Neural cell (in vitro differentiated cells): ENCODE measurements at regions not wholly inside any gene's neighbourhood (a gene's known extent, or its start where the extent isn't known, plus 50 kb on each side); places are given as distances from the start of the nearest gene placed in this dataset.

Experiments
- H2AFZ ChIP-seq: fragments of 200-600, 300-800 bp; sonication (generic), shearing (Covaris generic); 2 replicates; pipeline ENCODE4 v1.6.0; 2014; ENCODE audit warnings: low read depth, mild to moderate bottlenecking, antibody characterized with exemption, low read length, moderate library complexity
- H3F3A ChIP-seq: fragments of 200-600 bp; shearing (Covaris generic); 2 replicates; pipeline ENCODE4 v1.6.1; 2016; ENCODE audit warnings: mild to moderate bottlenecking, moderate library complexity, mixed read lengths, antibody characterized with exemption, low read length; ENCODE audit not compliant: insufficient read depth, poor library complexity, severe bottlenecking
- H3K27ac ChIP-seq: fragments of 200-600, 300-800 bp; sonication (generic), shearing (Covaris generic); 2 replicates; pipeline ENCODE4 v1.5.1; 2014; ENCODE audit warnings: mild to moderate bottlenecking, low read length, moderate library complexity
- H3K27me3 ChIP-seq: fragments of 300-800, 200-600 bp; sonication (generic), shearing (Covaris generic); 2 replicates; pipeline ENCODE4 v1.6.0; 2014; ENCODE audit warnings: mild to moderate bottlenecking, low read depth, low read length, moderate library complexity; ENCODE audit not compliant: insufficient read depth
- H3K36me3 ChIP-seq: fragments of 300-800, 200-600 bp; sonication (generic), shearing (Covaris generic); 2 replicates; pipeline ENCODE4 v1.5.1; 2014; ENCODE audit warnings: mild to moderate bottlenecking, antibody characterized with exemption, low read length, moderate library complexity; ENCODE audit not compliant: insufficient read depth
- H3K4me2 ChIP-seq: fragments of 300-800, 200-600 bp; sonication (generic), shearing (Covaris generic); 2 replicates; pipeline ENCODE4 v1.6.0; 2014; ENCODE audit warnings: mild to moderate bottlenecking, low read length
- H3K4me3 ChIP-seq: fragments of 300-800, 200-600 bp; sonication (generic), shearing (Covaris generic); 2 replicates; pipeline ENCODE4 v1.5.1; 2014; ENCODE audit warnings: mild to moderate bottlenecking, low read length, moderate library complexity
- H3K79me2 ChIP-seq: fragments of 200-600 bp; shearing (Covaris generic); replicated peaks from 2 replicates; pipeline ENCODE4 v1.6.0; 2014; ENCODE audit warnings: mild to moderate bottlenecking, low read length, moderate library complexity; ENCODE audit not compliant: insufficient read depth
- H3K9ac ChIP-seq: fragments of 300-800, 200-600 bp; sonication (generic), shearing (Covaris generic); 2 replicates; pipeline ENCODE4 v1.6.1; 2016; ENCODE audit warnings: mild to moderate bottlenecking, low read length, mixed read lengths
- H3K9me2 ChIP-seq: fragments of 200-600 bp; shearing (Covaris generic); 2 replicates; pipeline ENCODE4 v1.6.1; 2016; ENCODE audit warnings: mild to moderate bottlenecking, low read length, mixed read lengths; ENCODE audit not compliant: insufficient read depth
- H3K9me3 ChIP-seq: fragments of 200-600, 300-800 bp; sonication (generic), shearing (Covaris generic); 2 replicates; pipeline ENCODE4 v1.6.1; 2016; ENCODE audit warnings: mild to moderate bottlenecking, mixed run types, low read length, moderate library complexity, mixed read lengths
- H4K20me1 ChIP-seq: fragments of 200-600 bp; shearing (Covaris generic); 2 replicates; pipeline ENCODE4 v1.6.1; 2016; ENCODE audit warnings: mild to moderate bottlenecking, mixed run types; ENCODE audit not compliant: insufficient read depth
- CTCF ChIP-seq: fragments of 450-650 bp; IDR thresholded peaks from 2 replicates; pipeline ENCODE4 v1.5.1; 2014; ENCODE audit warnings: antibody characterized with exemption, mild to moderate bottlenecking, moderate library complexity; ENCODE audit not compliant: poor library complexity, severe bottlenecking
- EP300 ChIP-seq: fragments of 450-650 bp; conservative IDR thresholded peaks from 2 replicates; pipeline ENCODE4 v1.6.1; 2014; ENCODE audit warnings: antibody characterized with exemption, mild to moderate bottlenecking, moderate library complexity; ENCODE audit not compliant: poor library complexity, severe bottlenecking
- EZH2 ChIP-seq: fragments of 200-600, 300-800 bp; shearing (Covaris generic), sonication (generic); IDR thresholded peaks from 2 replicates; pipeline ENCODE4 v1.6.1; 2014; ENCODE audit warnings: antibody characterized with exemption, low read length, borderline replicate concordance, mild to moderate bottlenecking; ENCODE audit not compliant: insufficient read depth, poor library complexity, severe bottlenecking
- MXI1 ChIP-seq: fragments of 450-650 bp; conservative IDR thresholded peaks from 2 replicates; pipeline ENCODE4 v1.6.1; 2014; ENCODE audit warnings: antibody characterized with exemption, mild to moderate bottlenecking; ENCODE audit not compliant: poor library complexity, severe bottlenecking
- POLR2AphosphoS5 ChIP-seq: IDR thresholded peaks from 2 replicates; pipeline ENCODE4 v1.6.1; 2012
- RAD21 ChIP-seq: fragments of 450-650 bp; conservative IDR thresholded peaks from 2 replicates; pipeline ENCODE4 v1.6.1; 2014; ENCODE audit warnings: antibody characterized with exemption, mild to moderate bottlenecking, moderate library complexity
- REST ChIP-seq: IDR thresholded peaks from 2 replicates; pipeline ENCODE4 v1.6.1; 2012; ENCODE audit warnings: borderline replicate concordance
- SMC3 ChIP-seq: fragments of 450-650 bp; conservative IDR thresholded peaks from 2 replicates; pipeline ENCODE4 v1.6.1; 2014; ENCODE audit warnings: antibody characterized with exemption, mild to moderate bottlenecking, moderate library complexity; ENCODE audit not compliant: poor library complexity
- TAF1 ChIP-seq: IDR thresholded peaks from 2 replicates; pipeline ENCODE4 v1.6.1; 2012; ENCODE audit warnings: low read depth

- Histone ChIP-seq H3K4me3 (no peak overlapping the region), H2AFZ (no peak overlapping the region), H3K9ac (no peak overlapping the region), H3K27me3 (no peaks in the 10 kb centered on the region), H3K9me2 (no peaks in the 10 kb centered on the region), H3F3A (no peaks in the 10 kb centered on the region), H3K9me3 (no peaks in the 10 kb centered on the region), H3K79me2 (no peaks in the 10 kb centered on the region), H3K4me2 (no peak overlapping the region), H3K36me3 (no peaks in the 10 kb centered on the region), H3K27ac (no peak overlapping the region), H4K20me1 (no peaks in the 10 kb centered on the region)
- TF ChIP-seq REST (no peak), TAF1 (no peak), CTCF (no peak), MXI1 (no peak), EZH2 (no peak), POLR2AphosphoS5 (no peak), SMC3 (no peak)
Observed at GRCh38 chr5:96031811-96032261, 70.2 kb upstream of the ELL2 start.

- no peaks in the 10 kb centered on the region for H3K27me3 ChIP-seq
- no peak overlapping the region for H3K27ac ChIP-seq
- H3K9me2 ChIP-seq = no peaks in the 10 kb centered on the region
- H4K20me1 ChIP-seq = no peaks in the 10 kb centered on the region
- no peaks in the 10 kb centered on the region for H3F3A ChIP-seq
- no peak overlapping the region for H2AFZ ChIP-seq
- no peaks in the 10 kb centered on the region for H3K9me3 ChIP-seq
- H3K9ac ChIP-seq = no peak overlapping the region
- H3K79me2 ChIP-seq = no peaks in the 10 kb centered on the region
- H3K4me2 ChIP-seq = no peak overlapping the region
- H3K36me3 ChIP-seq = no peaks in the 10 kb centered on the region
- no peak for TF ChIP-seq SMC3
- no peak overlapping the region for H3K4me3 ChIP-seq
Observed at GRCh38 chr5:96031180-96031579, 69.5 kb upstream of the ELL2 start.

- H3F3A ChIP-seq = no peaks in the 10 kb centered on the region
- H2AFZ ChIP-seq = no peak overlapping the region
- H3K9ac ChIP-seq = no peak overlapping the region
- TF ChIP-seq CTCF (no peak), RAD21 (no peak), EZH2 (no peak), MXI1 (no peak), EP300 (no peak), REST (no peak), SMC3 (no peak), TAF1 (no peak), POLR2AphosphoS5 (no peak)
- no peaks in the 10 kb centered on the region for H4K20me1 ChIP-seq
- H3K9me3 ChIP-seq = no peaks in the 10 kb centered on the region
- no peaks in the 10 kb centered on the region for H3K79me2 ChIP-seq
- H3K36me3 ChIP-seq = no peaks in the 10 kb centered on the region
- H3K9me2 ChIP-seq = no peaks in the 10 kb centered on the region
- no peak overlapping the region for H3K4me3 ChIP-seq
- no peaks in the 10 kb centered on the region for H3K27me3 ChIP-seq
- H3K4me2 ChIP-seq = no peak overlapping the region
- H3K27ac ChIP-seq = no peak overlapping the region
Observed at GRCh38 chr5:96026406-96027041, 64.9 kb upstream of the ELL2 start.
